ENCODE measurements at regions not wholly inside any gene's neighbourhood (a gene's known extent, or its start where the extent isn't known, plus 50 kb on each side); places are given as distances from the start of the nearest gene placed in this dataset.
"Not testable (repeated sequence)": the region's sequence is repeated elsewhere in the genome, so short reads cannot be mapped to it uniquely, and the experiment has no call there.

DNA sequence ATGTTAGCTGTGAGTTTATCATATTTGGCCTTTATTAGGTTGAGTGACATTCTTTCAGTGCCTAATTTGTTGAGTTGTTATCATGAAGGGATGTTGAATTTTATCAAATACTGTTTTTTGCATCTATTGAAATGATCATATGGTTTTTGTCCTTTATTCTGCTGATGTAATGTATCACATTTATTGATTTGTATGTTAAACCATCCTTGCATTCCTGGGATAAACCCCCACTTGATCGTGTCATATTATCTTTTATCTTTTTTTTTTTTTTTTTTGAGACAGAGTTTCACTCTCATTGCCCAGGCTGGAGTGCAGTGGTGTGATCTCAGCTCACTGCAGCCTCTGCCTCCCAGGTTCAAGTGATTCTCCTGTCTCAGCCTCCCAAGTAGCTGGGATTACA lies 51.9 kb upstream of the MFGE8 start:
- not testable (repeated sequence) for H3K27ac ChIP-seq (ENCODE audit: low read depth, low read length)

DNA sequence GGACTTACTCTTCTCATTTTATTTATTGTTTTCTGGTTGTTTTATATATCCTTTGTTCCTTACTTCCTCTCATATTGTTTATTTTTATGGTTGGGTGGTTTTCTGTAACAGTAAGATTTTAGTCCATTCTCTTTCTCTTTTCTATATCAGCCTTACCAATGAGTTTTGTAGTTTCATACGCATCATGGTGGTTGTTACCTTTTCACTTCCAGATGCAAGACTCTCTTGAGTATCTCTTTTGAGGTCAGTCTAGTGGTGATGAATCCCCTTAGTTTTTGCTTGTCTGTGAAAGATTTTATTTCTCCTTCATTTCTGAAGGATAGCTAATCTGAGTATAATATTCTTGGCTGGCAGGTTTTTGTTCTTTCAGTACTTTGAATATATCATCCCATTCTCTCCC lies 57.1 kb upstream of the MFGE8 start:
- Histone ChIP-seq H3K9me3 (ENCODE audit: control insufficient read depth in 3 of 3, low read length in 3 of 3) (no peaks in the 10 kb centered on the region), H3K4me1 (ENCODE audit: control insufficient read depth in 3 of 3, insufficient read depth in 3 of 3, low read length in 3 of 3) (no peaks in the 10 kb centered on the region), H3K36me3 (ENCODE audit: control insufficient read depth in 3 of 3, insufficient read depth in 3 of 3, low read length in 3 of 3) (no peaks in the 10 kb centered on the region), H3K27me3 (ENCODE audit: control insufficient read depth in 3 of 3, insufficient read depth in 3 of 3, low read length in 3 of 3) (no peaks in the 10 kb centered on the region), H3K9ac (ENCODE audit: low read depth in 1 of 3, low read length in 3 of 3) (no peak overlapping the region), H3K27ac (ENCODE audit: low read depth, low read length) (no peak overlapping the region), H3K4me3 (ENCODE audit: low read length in 3 of 3) (no peak overlapping the region)

More for the DNA sequence above, 51.9 kb upstream of the MFGE8 start:
- H3K9ac ChIP-seq (ENCODE audit: low read depth in 1 of 3, low read length in 3 of 3); H3K9me3 ChIP-seq (ENCODE audit: control insufficient read depth in 3 of 3, low read length in 3 of 3); H3K27me3 ChIP-seq (ENCODE audit: control insufficient read depth in 3 of 3, insufficient read depth in 3 of 3, low read length in 3 of 3); H3K4me3 ChIP-seq (ENCODE audit: low read length in 3 of 3); H3K36me3 ChIP-seq (ENCODE audit: control insufficient read depth in 3 of 3, insufficient read depth in 3 of 3, low read length in 3 of 3); H3K4me1 ChIP-seq (ENCODE audit: control insufficient read depth in 3 of 3, insufficient read depth in 3 of 3, low read length in 3 of 3): not testable (repeated sequence)

DNA sequence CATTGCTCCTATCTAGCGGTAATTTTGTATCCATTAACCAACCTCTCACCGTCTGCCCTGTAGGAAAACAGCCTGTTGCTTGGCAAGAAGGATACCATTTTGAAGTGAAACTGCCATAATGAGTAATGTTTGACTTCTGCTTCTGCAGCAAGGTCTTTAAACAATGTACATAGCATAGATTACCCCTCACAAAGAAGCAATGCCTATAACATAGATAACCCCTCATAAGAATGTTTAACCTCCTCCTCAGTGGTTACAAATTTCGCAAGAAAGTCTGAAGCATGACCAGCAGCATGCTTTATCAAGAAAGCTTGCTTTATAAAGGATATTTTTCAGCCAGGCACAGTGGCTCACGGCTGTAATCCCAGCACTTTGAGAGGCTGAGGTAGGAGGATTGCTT lies 61.2 kb upstream of the MFGE8 start:
- Histone ChIP-seq H3K9ac (ENCODE audit: low read depth in 1 of 3, low read length in 3 of 3) (no peak overlapping the region), H3K27me3 (ENCODE audit: control insufficient read depth in 3 of 3, insufficient read depth in 3 of 3, low read length in 3 of 3) (no peaks in the 10 kb centered on the region)

DNA sequence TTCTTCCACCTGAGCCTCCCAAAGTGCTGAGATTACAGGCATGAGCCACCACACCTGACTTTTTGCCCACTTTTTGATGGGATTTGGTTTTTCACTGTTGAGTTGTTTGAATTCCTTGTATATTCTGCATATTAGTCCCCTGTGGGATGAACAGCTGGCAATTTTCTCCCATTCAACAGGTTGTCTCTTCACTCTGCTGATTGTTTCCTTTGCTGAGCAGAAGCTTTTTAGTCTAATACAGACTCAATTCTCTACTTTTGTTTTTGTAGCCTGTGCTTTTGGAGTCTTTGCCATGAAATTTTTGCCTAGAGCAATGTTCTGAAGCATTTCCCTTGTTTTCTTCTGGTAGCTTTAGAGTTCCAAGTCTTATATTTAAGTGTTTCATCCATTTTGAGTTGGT lies 62.7 kb upstream of the MFGE8 start:
- Histone ChIP-seq H3K27ac (ENCODE audit: low read depth, low read length) (no peak overlapping the region), H3K9ac (ENCODE audit: low read depth in 1 of 3, low read length in 3 of 3) (no peak overlapping the region), H3K9me3 (ENCODE audit: control insufficient read depth in 3 of 3, low read length in 3 of 3) (no peaks in the 10 kb centered on the region), H3K4me1 (ENCODE audit: control insufficient read depth in 3 of 3, insufficient read depth in 3 of 3, low read length in 3 of 3) (no peaks in the 10 kb centered on the region), H3K36me3 (ENCODE audit: control insufficient read depth in 3 of 3, insufficient read depth in 3 of 3, low read length in 3 of 3) (no peaks in the 10 kb centered on the region), H3K27me3 (ENCODE audit: control insufficient read depth in 3 of 3, insufficient read depth in 3 of 3, low read length in 3 of 3) (no peaks in the 10 kb centered on the region), H3K4me3 (ENCODE audit: low read length in 3 of 3) (no peak overlapping the region)

More for the DNA sequence above, 61.2 kb upstream of the MFGE8 start:
- no peak overlapping the region for H3K4me3 ChIP-seq (ENCODE audit: low read length in 3 of 3)
- H3K9me3 ChIP-seq (ENCODE audit: control insufficient read depth in 3 of 3, low read length in 3 of 3), result no peaks in the 10 kb centered on the region
- no peaks in the 10 kb centered on the region for H3K4me1 ChIP-seq (ENCODE audit: control insufficient read depth in 3 of 3, insufficient read depth in 3 of 3, low read length in 3 of 3)
- H3K27ac ChIP-seq (ENCODE audit: low read depth, low read length), result no peak overlapping the region
- H3K36me3 ChIP-seq (ENCODE audit: control insufficient read depth in 3 of 3, insufficient read depth in 3 of 3, low read length in 3 of 3), result no peaks in the 10 kb centered on the region

DNA sequence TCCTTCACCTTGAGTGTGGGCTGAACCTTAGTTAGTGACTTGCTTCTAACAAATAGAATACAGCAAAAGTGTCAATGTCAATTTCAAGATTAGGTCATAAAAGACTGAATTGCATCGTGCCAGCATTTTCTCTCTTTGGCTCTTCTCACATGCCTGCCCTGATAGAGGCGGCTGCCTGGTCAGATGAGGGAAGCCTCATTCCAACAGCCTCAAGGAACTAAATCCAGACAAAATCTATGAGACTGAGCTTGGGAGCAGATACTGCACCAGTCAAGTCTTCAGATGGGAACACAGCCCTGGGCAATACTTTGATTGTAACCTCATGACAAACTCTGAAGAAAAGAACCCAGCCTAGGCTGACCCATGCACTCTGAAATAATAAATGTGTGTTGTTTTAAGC lies 63.5 kb upstream of the MFGE8 start:
- no peak overlapping the region for H3K9ac ChIP-seq (ENCODE audit: low read depth in 1 of 3, low read length in 3 of 3)
- H3K9me3 ChIP-seq (ENCODE audit: control insufficient read depth in 3 of 3, low read length in 3 of 3), result no peaks in the 10 kb centered on the region
- H3K36me3 ChIP-seq (ENCODE audit: control insufficient read depth in 3 of 3, insufficient read depth in 3 of 3, low read length in 3 of 3), result no peaks in the 10 kb centered on the region
- H3K4me1 ChIP-seq (ENCODE audit: control insufficient read depth in 3 of 3, insufficient read depth in 3 of 3, low read length in 3 of 3), result peaks cover 0 to under 1% (median 0%) of the 10 kb centered on the region in 3 donors
- no peak overlapping the region for H3K27ac ChIP-seq (ENCODE audit: low read depth, low read length)
- no peak overlapping the region for H3K4me3 ChIP-seq (ENCODE audit: low read length in 3 of 3)
- no peaks in the 10 kb centered on the region for H3K27me3 ChIP-seq (ENCODE audit: control insufficient read depth in 3 of 3, insufficient read depth in 3 of 3, low read length in 3 of 3)

DNA sequence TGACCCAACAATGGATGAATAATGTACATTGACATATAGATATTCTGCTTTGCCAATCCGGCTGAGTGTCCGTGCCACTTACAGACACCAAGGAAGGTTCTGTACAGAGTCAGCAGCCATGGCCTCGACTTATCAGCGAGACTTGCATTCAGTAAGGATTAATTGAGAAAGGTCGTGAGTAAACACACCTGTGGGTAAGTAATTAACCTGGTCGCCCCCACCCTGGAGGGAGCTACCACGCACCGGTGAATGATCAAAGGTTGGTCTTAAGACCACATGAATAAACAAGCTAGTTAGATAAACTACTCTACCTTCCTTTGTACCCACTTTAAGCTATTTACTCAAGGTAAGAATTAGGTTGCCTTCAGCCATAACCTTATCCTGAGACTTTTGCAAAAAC lies 66.5 kb upstream of the MFGE8 start:
- H3K27ac ChIP-seq (ENCODE audit: low read depth, low read length), result no peak overlapping the region
- H3K4me1 ChIP-seq (ENCODE audit: control insufficient read depth in 3 of 3, insufficient read depth in 3 of 3, low read length in 3 of 3), result peaks cover 4 to 8% (median 7%) of the 10 kb centered on the region in 3 donors
- no peaks in the 10 kb centered on the region for H3K27me3 ChIP-seq (ENCODE audit: control insufficient read depth in 3 of 3, insufficient read depth in 3 of 3, low read length in 3 of 3)
- no peak overlapping the region for H3K9ac ChIP-seq (ENCODE audit: low read depth in 1 of 3, low read length in 3 of 3)
- H3K36me3 ChIP-seq (ENCODE audit: control insufficient read depth in 3 of 3, insufficient read depth in 3 of 3, low read length in 3 of 3), result no peaks in the 10 kb centered on the region
- H3K4me3 ChIP-seq (ENCODE audit: low read length in 3 of 3), result no peak overlapping the region
- no peaks in the 10 kb centered on the region for H3K9me3 ChIP-seq (ENCODE audit: control insufficient read depth in 3 of 3, low read length in 3 of 3)

DNA sequence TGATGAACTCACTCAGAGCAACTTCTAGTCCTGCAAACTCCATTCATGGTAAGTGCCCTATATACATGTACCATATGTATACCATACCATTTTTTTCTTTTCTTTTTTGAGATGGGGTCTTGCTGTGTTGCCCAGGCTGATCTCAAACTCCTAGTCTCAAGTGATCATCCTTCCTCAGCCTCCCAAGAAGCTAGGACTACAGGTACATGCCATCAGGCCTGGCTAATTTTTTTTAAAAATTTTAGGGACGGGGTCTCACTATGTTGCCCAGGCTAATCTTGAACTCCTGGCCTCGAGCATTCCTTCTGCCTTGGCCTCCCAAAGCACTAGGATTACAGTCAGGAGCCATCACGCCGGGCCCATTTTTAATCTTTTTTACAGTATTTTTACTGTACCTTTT lies 67.3 kb upstream of the MFGE8 start:
- H3K36me3 ChIP-seq (ENCODE audit: control insufficient read depth in 3 of 3, insufficient read depth in 3 of 3, low read length in 3 of 3), result no peaks in the 10 kb centered on the region
- H3K27ac ChIP-seq (ENCODE audit: low read depth, low read length), result no peak overlapping the region

DNA sequence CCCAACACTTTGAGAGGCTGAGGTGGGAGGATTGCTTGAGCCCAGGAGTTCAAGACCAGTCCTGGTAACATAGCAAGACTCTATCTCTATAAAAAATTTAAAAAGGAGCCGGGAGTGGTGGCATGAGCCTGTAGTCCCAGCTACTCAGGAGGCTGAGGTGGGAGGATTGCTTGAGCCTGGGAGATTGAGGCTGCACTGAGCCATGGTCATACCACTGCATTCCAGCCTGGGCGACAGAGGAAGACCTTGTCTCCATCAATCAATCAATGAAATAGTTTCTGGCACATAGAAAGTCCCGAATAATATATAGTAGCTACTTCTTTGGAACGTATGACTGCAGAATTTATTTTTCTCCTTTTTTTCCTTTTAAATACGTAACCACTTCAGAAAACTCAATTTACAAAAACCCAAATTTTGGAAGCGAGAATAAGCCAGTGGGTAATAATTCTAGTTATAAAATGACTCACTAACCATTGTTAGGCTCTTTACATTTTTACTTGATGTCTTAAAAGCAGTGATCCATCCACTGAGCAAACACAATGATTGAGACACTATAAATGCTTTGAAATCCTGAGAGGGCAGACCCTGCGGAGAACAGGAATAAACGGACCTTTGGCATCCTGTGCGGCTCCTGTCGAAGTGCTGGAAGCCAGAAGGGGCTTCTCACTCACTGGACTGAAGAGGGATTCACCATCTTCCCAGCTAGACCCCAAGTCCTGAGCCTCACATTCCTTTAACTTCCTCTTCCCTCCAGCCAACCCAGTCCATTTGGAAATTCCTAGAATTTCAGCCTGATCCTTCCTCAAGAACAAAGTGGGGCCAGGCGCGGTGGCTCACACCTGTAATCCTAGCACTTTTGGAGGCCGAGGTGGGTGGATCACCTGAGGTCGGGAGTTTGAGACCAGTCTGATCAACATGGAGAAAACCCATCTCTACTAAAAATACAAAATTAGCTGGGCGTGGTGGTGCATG lies 68.4 kb upstream of the MFGE8 start:
- Histone ChIP-seq H3K27me3 (ENCODE audit: control insufficient read depth in 3 of 3, insufficient read depth in 3 of 3, low read length in 3 of 3) (no peaks in the 10 kb centered on the region), H3K4me1 (ENCODE audit: control insufficient read depth in 3 of 3, insufficient read depth in 3 of 3, low read length in 3 of 3) (peaks cover 4 to 8% (median 7%) of the 10 kb centered on the region in 3 donors), H3K9ac (ENCODE audit: low read depth in 1 of 3, low read length in 3 of 3) (peak overlapping the region in 1 of 3 donors; percentile 16), H3K9me3 (ENCODE audit: control insufficient read depth in 3 of 3, low read length in 3 of 3) (no peaks in the 10 kb centered on the region), H3K36me3 (ENCODE audit: control insufficient read depth in 3 of 3, insufficient read depth in 3 of 3, low read length in 3 of 3) (no peaks in the 10 kb centered on the region), H3K4me3 (ENCODE audit: low read length in 3 of 3) (no peak overlapping the region), H3K27ac (ENCODE audit: low read depth, low read length) (peak overlapping the region; percentile 12)

More for the DNA sequence above, 67.3 kb upstream of the MFGE8 start:
- Histone ChIP-seq H3K9ac (ENCODE audit: low read depth in 1 of 3, low read length in 3 of 3) (no peak overlapping the region), H3K4me3 (ENCODE audit: low read length in 3 of 3) (no peak overlapping the region), H3K27me3 (ENCODE audit: control insufficient read depth in 3 of 3, insufficient read depth in 3 of 3, low read length in 3 of 3) (no peaks in the 10 kb centered on the region), H3K9me3 (ENCODE audit: control insufficient read depth in 3 of 3, low read length in 3 of 3) (no peaks in the 10 kb centered on the region), H3K4me1 (ENCODE audit: control insufficient read depth in 3 of 3, insufficient read depth in 3 of 3, low read length in 3 of 3) (peaks cover 4 to 8% (median 7%) of the 10 kb centered on the region in 3 donors)

DNA sequence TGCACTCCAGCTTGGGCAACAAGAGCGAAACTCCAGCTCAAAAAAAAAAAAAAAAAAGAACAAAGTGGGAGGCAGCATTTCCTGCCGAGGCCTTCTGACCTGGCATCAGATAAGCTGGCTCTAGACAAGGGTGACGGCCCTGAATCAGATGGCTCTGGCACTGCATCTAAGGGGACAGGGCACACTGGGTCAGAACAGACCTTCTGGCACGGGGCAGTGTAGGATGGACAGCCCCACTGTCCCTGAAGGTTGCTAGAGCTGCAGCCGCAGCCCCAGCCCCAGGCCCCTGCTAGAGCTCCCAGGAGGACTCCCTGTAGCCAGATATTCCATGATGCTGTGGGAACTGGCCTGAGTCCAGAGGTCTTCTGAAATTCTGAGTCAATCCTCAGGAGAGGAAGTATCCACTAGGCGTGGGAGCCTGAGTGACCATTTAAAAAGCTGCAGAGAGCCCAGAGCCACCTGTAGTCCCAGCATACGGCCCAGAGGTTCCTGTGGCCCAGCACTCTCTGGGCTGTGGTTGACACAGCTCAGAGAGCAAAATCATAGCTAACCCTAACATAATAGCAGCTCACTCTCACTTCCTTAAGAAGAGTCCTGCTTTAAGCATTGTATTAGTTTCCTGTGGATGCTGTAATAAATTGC lies 69.2 kb upstream of the MFGE8 start:
- H3K4me3 ChIP-seq (ENCODE audit: low read length in 3 of 3), result peak overlapping the region in 1 of 3 donors; percentile 29
- H3K27me3 ChIP-seq (ENCODE audit: control insufficient read depth in 3 of 3, insufficient read depth in 3 of 3, low read length in 3 of 3), result no peaks in the 10 kb centered on the region
- H3K36me3 ChIP-seq (ENCODE audit: control insufficient read depth in 3 of 3, insufficient read depth in 3 of 3, low read length in 3 of 3), result no peaks in the 10 kb centered on the region
- H3K4me1 ChIP-seq (ENCODE audit: control insufficient read depth in 3 of 3, insufficient read depth in 3 of 3, low read length in 3 of 3), result peaks cover 4 to 8% (median 7%) of the 10 kb centered on the region in 3 donors
- H3K9me3 ChIP-seq (ENCODE audit: control insufficient read depth in 3 of 3, low read length in 3 of 3), result no peaks in the 10 kb centered on the region
- H3K9ac ChIP-seq (ENCODE audit: low read depth in 1 of 3, low read length in 3 of 3), result peak overlapping the region in 1 of 3 donors; percentile 25
- H3K27ac ChIP-seq (ENCODE audit: low read depth, low read length), result peak overlapping the region; percentile 12

DNA sequence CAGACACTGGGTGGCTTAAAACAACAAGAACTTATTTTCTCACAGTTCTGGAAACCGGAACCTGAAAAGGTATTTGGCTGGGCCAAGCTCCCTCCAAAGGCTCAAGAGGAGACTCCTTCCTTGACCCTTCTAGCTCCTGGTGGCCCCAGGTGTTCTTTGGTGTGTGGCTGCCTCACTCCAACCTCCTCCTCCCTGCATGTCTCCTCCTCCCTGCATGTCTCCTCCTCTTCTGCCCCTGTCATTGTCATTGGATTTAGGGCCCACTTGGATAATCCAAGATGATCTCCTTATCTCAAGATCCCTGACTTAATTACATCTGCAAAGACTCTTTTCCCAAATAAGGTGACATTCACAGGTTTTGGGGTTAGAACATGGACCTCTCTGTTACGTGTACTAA lies 69.8 kb upstream of the MFGE8 start:
- H3K9ac ChIP-seq (ENCODE audit: low read depth in 1 of 3, low read length in 3 of 3), result no peak overlapping the region
- H3K27me3 ChIP-seq (ENCODE audit: control insufficient read depth in 3 of 3, insufficient read depth in 3 of 3, low read length in 3 of 3), result no peaks in the 10 kb centered on the region
- H3K36me3 ChIP-seq (ENCODE audit: control insufficient read depth in 3 of 3, insufficient read depth in 3 of 3, low read length in 3 of 3), result no peaks in the 10 kb centered on the region
- H3K9me3 ChIP-seq (ENCODE audit: control insufficient read depth in 3 of 3, low read length in 3 of 3), result no peaks in the 10 kb centered on the region
- no peak overlapping the region for H3K27ac ChIP-seq (ENCODE audit: low read depth, low read length)
- H3K4me3 ChIP-seq (ENCODE audit: low read length in 3 of 3), result no peak overlapping the region
- peaks cover 4 to 8% (median 7%) of the 10 kb centered on the region in 3 donors for H3K4me1 ChIP-seq (ENCODE audit: control insufficient read depth in 3 of 3, insufficient read depth in 3 of 3, low read length in 3 of 3)

All from skeletal muscle tissue (tissue), 3 donors.